GM12878 (cell line): ENCODE measurements at regions not wholly inside any gene's neighbourhood (a gene's known extent, or its start where the extent isn't known, plus 50 kb on each side); places are given as distances from the start of the nearest gene placed in this dataset.
"Not testable (repeated sequence)": the region's sequence is repeated elsewhere in the genome, so short reads cannot be mapped to it uniquely, and the experiment has no call there.

Experiments used
- ATAC-seq: fragments of 200-7000 bp; cut with Tn5 transposase; 3 replicates; pipeline ENCODE4 v1.9.1; 2020; ENCODE audit warnings: mild to moderate bottlenecking, moderate library complexity
- BruUV-seq: library from RNA; stranded (reverse); fragments of 400-500 nt; replicated peaks from 2 replicates; lab custom pipeline; 2021; lab: Mats Ljungman, UMichigan
- CTCF ChIA-PET: fragments of 300-600 bp; sonication (Branson Sonifier 250); formaldehyde crosslinking; extraction: SDS; loops from one replicate; lab custom pipeline; 2021; ENCODE audit warnings: inconsistent platforms; lab: Yijun Ruan, JAX
- POLR2A ChIA-PET: fragments of 350-600 bp; formaldehyde crosslinking; extraction: SDS; loops from one replicate; lab custom pipeline; 2021; ENCODE audit warnings: inconsistent platforms; lab: Charles Lee
- RAD21 ChIA-PET: fragments of 300-600 bp; sonication (Branson Sonifier 250); formaldehyde crosslinking; loops from one replicate; lab custom pipeline; 2023; ENCODE audit warnings: antibody characterized with exemption; ENCODE audit not compliant: unreplicated experiment; lab: Charles Lee
- SMC1A ChIA-PET: fragments of 300-600 bp; sonication (Branson Sonifier 250); formaldehyde crosslinking; loops from one replicate; lab custom pipeline; 2023; ENCODE audit not compliant: unreplicated experiment, uncharacterized antibody; lab: Charles Lee
- DNase-seq: peaks from one replicate; pipeline ENCODE4 v3.0.0-alpha.2; 2011; ENCODE audit warnings: low read depth, low spot score
- FAIRE-seq: peaks from 3 replicates; lab custom pipeline; 2011; peaks lifted over from hg19 to GRCh38; lab: Jason Lieb, UNC
- H2AFZ ChIP-seq: 2 replicates; pipeline ENCODE4 v1.6.0; 2011; ENCODE audit warnings: low read depth, low read length, control low read depth; ENCODE audit not compliant: control insufficient read depth
- H3K27ac ChIP-seq: 2 replicates; pipeline ENCODE4 v1.5.1; 2011; ENCODE audit warnings: control low read depth; ENCODE audit not compliant: control insufficient read depth, insufficient read depth
- H3K27me3 ChIP-seq, 2 experiments: replicated peaks in 1 of 2; 2 replicates each; pipeline versions ENCODE4 v1.6.0 to v1.6.1; 2011; ENCODE audit warnings: low read length in 1 of 2; ENCODE audit not compliant: control insufficient read depth in 2 of 2, insufficient read depth in 2 of 2
- H3K36me3 ChIP-seq, 2 experiments: 2 replicates each; pipeline ENCODE4 v1.5.1; 2011; ENCODE audit warnings: low read length in 1 of 2; ENCODE audit not compliant: control insufficient read depth in 2 of 2, insufficient read depth in 2 of 2
- H3K4me1 ChIP-seq: 2 replicates; pipeline ENCODE4 v1.6.1; 2011; ENCODE audit warnings: mild to moderate bottlenecking, low read length, moderate library complexity, mixed read lengths; ENCODE audit not compliant: control insufficient read depth, insufficient read depth
- H3K4me2 ChIP-seq: 2 replicates; pipeline ENCODE4 v1.6.0; 2011; ENCODE audit warnings: control low read depth; ENCODE audit not compliant: control insufficient read depth, insufficient read depth
- H3K4me3 ChIP-seq: fragments of 200-600 bp; sonication (generic); 2 replicates; pipeline ENCODE4 v1.5.1; 2016
- H3K79me2 ChIP-seq: 2 replicates; pipeline ENCODE4 v1.6.0; 2011; ENCODE audit warnings: low read length; ENCODE audit not compliant: control insufficient read depth, insufficient read depth
- H3K9ac ChIP-seq: 2 replicates; pipeline ENCODE4 v1.8.0; 2011; ENCODE audit warnings: low read length, control low read depth, mixed read lengths; ENCODE audit not compliant: control insufficient read depth, insufficient read depth
- H3K9me3 ChIP-seq: replicated peaks from 3 replicates; pipeline ENCODE4 v1.5.1; 2011; ENCODE audit warnings: mild to moderate bottlenecking, low read length; ENCODE audit not compliant: control insufficient read depth, insufficient read depth
- H4K20me1 ChIP-seq: 2 replicates; pipeline ENCODE4 v1.6.0; 2011; ENCODE audit not compliant: control insufficient read depth, insufficient read depth
- WGBS: methylation state at CpG from one replicate; pipeline ENCODE4 v1.1.6; 2016; ENCODE audit warnings: low lambda C conversion rate; ENCODE audit not compliant: insufficient replicate concordance, insufficient coverage; ENCODE audit errors: missing lambda C conversion rate; 5-methylcytosine and 5-hydroxymethylcytosine counted together
- in situ Hi-C: fragments of 300-500 bp; cut with MboI; formaldehyde crosslinking; loops from 9 replicates; pipeline ENCODE4 v1.14.3; 2018; ENCODE audit warnings: mixed read lengths
- intact Hi-C: fragments of 100-400 bp; cut with micrococcal nuclease; formaldehyde crosslinking; loops from one replicate; pipeline ENCODE4 v1.14.2; 2022; ENCODE audit not compliant: unreplicated experiment

GRCh38 chr11:67802623-67803022 is 128.2 kb upstream of the ALDH3B2 start:
- H2AFZ ChIP-seq, RAD21 ChIA-PET, H3K27ac ChIP-seq, SMC1A ChIA-PET, H3K9ac ChIP-seq, H3K4me2 ChIP-seq, in situ Hi-C loops, H3K36me3 ChIP-seq, H3K9me3 ChIP-seq, DNase-seq, ATAC-seq, H3K27me3 ChIP-seq, FAIRE-seq, H4K20me1 ChIP-seq, H3K4me1 ChIP-seq, H3K4me3 ChIP-seq, POLR2A ChIA-PET, CTCF ChIA-PET, BruUV-seq, intact Hi-C loops, H3K79me2 ChIP-seq: not testable (repeated sequence)
- WGBS: 94% methylated on average over 4 of the region's 4 CpGs

- CTCF ChIA-PET, in situ Hi-C loops, ATAC-seq: not testable (repeated sequence)
Observed at GRCh38 chr11:67801397-67801796, 127.0 kb upstream of the ALDH3B2 start.

GRCh38 chr11:67800591-67800990 is 126.2 kb upstream of the ALDH3B2 start:
- FAIRE-seq, RAD21 ChIA-PET, ATAC-seq: not testable (repeated sequence)

More at GRCh38 chr11:67801397-67801796, 127.0 kb upstream of the ALDH3B2 start:
- BruUV-seq, H3K9me3 ChIP-seq, H4K20me1 ChIP-seq, H2AFZ ChIP-seq, DNase-seq, H3K27me3 ChIP-seq, H3K36me3 ChIP-seq, H3K27ac ChIP-seq, H3K4me3 ChIP-seq, SMC1A ChIA-PET, POLR2A ChIA-PET, H3K9ac ChIP-seq, H3K4me1 ChIP-seq, RAD21 ChIA-PET, H3K79me2 ChIP-seq, intact Hi-C loops, FAIRE-seq, H3K4me2 ChIP-seq: not testable (repeated sequence)
- WGBS: 72% methylated on average over 6 of the region's 6 CpGs

More at GRCh38 chr11:67800591-67800990, 126.2 kb upstream of the ALDH3B2 start:
- H3K4me2 ChIP-seq, CTCF ChIA-PET, H4K20me1 ChIP-seq, H3K9me3 ChIP-seq, H3K27me3 ChIP-seq, intact Hi-C loops, POLR2A ChIA-PET, H3K4me3 ChIP-seq, H3K79me2 ChIP-seq, in situ Hi-C loops, H3K36me3 ChIP-seq, H3K4me1 ChIP-seq, BruUV-seq, H3K9ac ChIP-seq, H2AFZ ChIP-seq, H3K27ac ChIP-seq, DNase-seq, SMC1A ChIA-PET: not testable (repeated sequence)
- WGBS: 90% methylated on average over 5 of the region's 11 CpGs
